Calu3 (cell line): ENCODE measurements at regions not wholly inside any gene's neighbourhood (a gene's known extent, or its start where the extent isn't known, plus 50 kb on each side); places are given as distances from the start of the nearest gene placed in this dataset.

Experiments
- BruUV-seq: library from RNA; stranded (reverse); fragments of 400-500 nt; replicated peaks from 2 replicates; lab custom pipeline; 2021; lab: Mats Ljungman, UMichigan
- CTCF ChIA-PET: fragments of 300-600 bp; sonication (Branson Sonifier 250); formaldehyde crosslinking; loops from one replicate; lab custom pipeline; 2022; ENCODE audit warnings: antibody characterized with exemption; lab: Charles Lee
- DNase-seq: peaks from one replicate; pipeline ENCODE4 v3.0.0; 2022
- H3K27ac Mint-ChIP-seq: one replicate; pipeline ENCODE4 v1.8.0; 2022; ENCODE audit warnings: mixed read lengths; ENCODE audit not compliant: unreplicated experiment
- H3K27me3 Mint-ChIP-seq: one replicate; pipeline ENCODE4 v1.8.0; 2022; ENCODE audit warnings: mixed read lengths; ENCODE audit not compliant: unreplicated experiment
- H3K36me3 Mint-ChIP-seq: one replicate; pipeline ENCODE4 v1.8.0; 2022; ENCODE audit warnings: mild to moderate bottlenecking, moderate library complexity, mixed read lengths; ENCODE audit not compliant: insufficient read depth, unreplicated experiment
- H3K4me1 Mint-ChIP-seq: one replicate; pipeline ENCODE4 v1.8.0; 2022; ENCODE audit warnings: mild to moderate bottlenecking, low read depth, mixed read lengths; ENCODE audit not compliant: unreplicated experiment
- H3K4me3 Mint-ChIP-seq: one replicate; pipeline ENCODE4 v1.8.0; 2022; ENCODE audit warnings: mild to moderate bottlenecking, low read depth, moderate library complexity, mixed read lengths; ENCODE audit not compliant: unreplicated experiment
- H3K9me3 Mint-ChIP-seq: one replicate; pipeline ENCODE4 v1.8.0; 2022; ENCODE audit warnings: low read depth, mixed read lengths; ENCODE audit not compliant: unreplicated experiment
- CTCF ChIP-seq: fragments of 200-600 bp; IDR thresholded peaks from one replicate; pipeline ENCODE4 v1.8.0; 2022; ENCODE audit warnings: antibody characterized with exemption; ENCODE audit not compliant: unreplicated experiment
- intact Hi-C: fragments of 100-400 bp; cut with micrococcal nuclease; formaldehyde crosslinking; loops from one replicate; pipeline ENCODE4 v1.10.0; 2022; ENCODE audit not compliant: unreplicated experiment

- Mint-ChIP-seq H3K36me3 (no peaks in the 10 kb centered on the region), H3K27me3 (peaks cover 66% of the 10 kb centered on the region), H3K4me3 (no peak overlapping the region), H3K4me1 (no peaks in the 10 kb centered on the region), H3K27ac (no peak overlapping the region), H3K9me3 (peaks cover 3% of the 10 kb centered on the region)
- intact Hi-C loops: no loop called here
- BruUV-seq: no TSS peak
- no peak for TF ChIP-seq CTCF
- CTCF ChIA-PET: no interaction called here
- DNase-seq: no peak
Observed at GRCh38 chr18:79595876-79596374, 83.7 kb upstream of the CTDP1 start.

- no peaks in the 10 kb centered on the region for H3K36me3 Mint-ChIP-seq
- intact Hi-C loops: no loop called here
- no peak for TF ChIP-seq CTCF
- BruUV-seq: no TSS peak
- H3K9me3 Mint-ChIP-seq: peaks cover 5% of the 10 kb centered on the region
- DNase-seq: no peak
- CTCF ChIA-PET: no interaction called here
- H3K27ac Mint-ChIP-seq: no peak overlapping the region
- H3K4me3 Mint-ChIP-seq: no peak overlapping the region
- peaks cover 66% of the 10 kb centered on the region for H3K27me3 Mint-ChIP-seq
- no peaks in the 10 kb centered on the region for H3K4me1 Mint-ChIP-seq
Observed at GRCh38 chr18:79596446-79597175, 83.0 kb upstream of the CTDP1 start.

GRCh38 chr18:79597176-79597830 lies 82.3 kb upstream of the CTDP1 start:
- no peaks in the 10 kb centered on the region for H3K4me1 Mint-ChIP-seq
- H3K27ac Mint-ChIP-seq: no peak overlapping the region
- H3K36me3 Mint-ChIP-seq: no peaks in the 10 kb centered on the region
- CTCF ChIA-PET: no interaction called here
- DNase-seq: no peak
- intact Hi-C loops: no loop called here
- no peak for TF ChIP-seq CTCF
- no TSS peak for BruUV-seq
- H3K27me3 Mint-ChIP-seq: peaks cover 61% of the 10 kb centered on the region
- H3K9me3 Mint-ChIP-seq: peaks cover 5% of the 10 kb centered on the region
- H3K4me3 Mint-ChIP-seq: no peak overlapping the region

- BruUV-seq: no TSS peak
- H3K36me3 Mint-ChIP-seq: no peaks in the 10 kb centered on the region
- intact Hi-C loops: no loop called here
- H3K9me3 Mint-ChIP-seq: peaks cover 3% of the 10 kb centered on the region
- H3K4me3 Mint-ChIP-seq: no peak overlapping the region
- peaks cover 53% of the 10 kb centered on the region for H3K27me3 Mint-ChIP-seq
- no peaks in the 10 kb centered on the region for H3K4me1 Mint-ChIP-seq
- no peak for TF ChIP-seq CTCF
- no peak for DNase-seq
- CTCF ChIA-PET: no interaction called here
- H3K27ac Mint-ChIP-seq: no peak overlapping the region
Observed at GRCh38 chr18:79597831-79598632, 81.6 kb upstream of the CTDP1 start.
